Bronchial epithelial cell (primary cell): ENCODE measurements at regions not wholly inside any gene's neighbourhood (a gene's known extent, or its start where the extent isn't known, plus 50 kb on each side); places are given as distances from the start of the nearest gene placed in this dataset.

Experiments
- DNase-seq: peaks from one replicate; pipeline ENCODE4 v3.0.0-alpha.2; 2010; ENCODE audit warnings: low read depth
- FAIRE-seq: peaks from 2 replicates; lab custom pipeline; 2011; peaks lifted over from hg19 to GRCh38; lab: Jason Lieb, UNC
- H3K27me3 ChIP-seq: 2 replicates; pipeline ENCODE4 v1.5.1; 2011; ENCODE audit warnings: low read length; ENCODE audit not compliant: control insufficient read depth, insufficient read depth
- H3K36me3 ChIP-seq: 2 replicates; pipeline ENCODE4 v1.5.1; 2011; ENCODE audit warnings: low read length; ENCODE audit not compliant: control insufficient read depth, insufficient read depth
- H3K4me3 ChIP-seq: 2 replicates; pipeline ENCODE4 v1.5.1; 2011; ENCODE audit warnings: mild to moderate bottlenecking, low read depth, low read length, control low read depth
- CTCF ChIP-seq: IDR thresholded peaks from 2 replicates; pipeline ENCODE4 v1.5.1; 2011; ENCODE audit warnings: mild to moderate bottlenecking, moderate library complexity, low read length, control low read depth, inconsistent platforms; ENCODE audit not compliant: insufficient read depth, severe bottlenecking

DNA sequence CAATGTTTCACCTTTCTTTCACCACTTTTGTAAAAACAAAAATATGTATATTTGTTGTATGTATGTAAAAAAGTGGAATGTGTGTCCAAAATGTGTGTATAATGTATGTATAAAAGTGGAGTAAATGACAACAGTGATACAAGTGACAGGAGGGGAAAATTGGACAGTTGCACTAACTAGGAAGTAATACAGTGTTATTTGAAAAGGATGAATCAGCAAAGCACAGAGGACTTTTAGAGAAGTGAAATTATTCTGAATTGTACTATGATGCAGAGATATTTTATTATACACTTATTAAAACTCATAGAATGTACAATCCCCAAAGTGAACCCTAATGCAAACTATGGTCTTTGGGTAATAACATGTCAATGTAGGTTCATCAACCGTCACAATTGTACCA is 331.3 kb upstream of the CNTNAP5 start:
- no peaks in the 10 kb centered on the region for H3K27me3 ChIP-seq
- FAIRE-seq (no peak), DNase-seq (no peak)
- H3K36me3 ChIP-seq: no peaks in the 10 kb centered on the region
- no peak overlapping the region for H3K4me3 ChIP-seq
- no peak for TF ChIP-seq CTCF

GRCh38 chr2:123695426-123695825 is 329.7 kb upstream of the CNTNAP5 start:
- H3K27me3 ChIP-seq: no peaks in the 10 kb centered on the region
- no peak for TF ChIP-seq CTCF
- H3K36me3 ChIP-seq: no peaks in the 10 kb centered on the region
- FAIRE-seq: no peak
- DNase-seq: no peak
- H3K4me3 ChIP-seq: no peak overlapping the region

- DNase-seq (no peak), FAIRE-seq (no peak)
- H3K4me3 ChIP-seq: no peak overlapping the region
- TF ChIP-seq CTCF: no peak
- no peaks in the 10 kb centered on the region for H3K27me3 ChIP-seq
- no peaks in the 10 kb centered on the region for H3K36me3 ChIP-seq
Observed at GRCh38 chr2:123696021-123696420, 329.1 kb upstream of the CNTNAP5 start.

GRCh38 chr2:123696799-123697410 is 328.2 kb upstream of the CNTNAP5 start:
- FAIRE-seq (peak; percentile 18), DNase-seq (no peak)
- H3K36me3 ChIP-seq: no peaks in the 10 kb centered on the region
- H3K4me3 ChIP-seq: no peak overlapping the region
- no peaks in the 10 kb centered on the region for H3K27me3 ChIP-seq
- no peak for TF ChIP-seq CTCF

DNA sequence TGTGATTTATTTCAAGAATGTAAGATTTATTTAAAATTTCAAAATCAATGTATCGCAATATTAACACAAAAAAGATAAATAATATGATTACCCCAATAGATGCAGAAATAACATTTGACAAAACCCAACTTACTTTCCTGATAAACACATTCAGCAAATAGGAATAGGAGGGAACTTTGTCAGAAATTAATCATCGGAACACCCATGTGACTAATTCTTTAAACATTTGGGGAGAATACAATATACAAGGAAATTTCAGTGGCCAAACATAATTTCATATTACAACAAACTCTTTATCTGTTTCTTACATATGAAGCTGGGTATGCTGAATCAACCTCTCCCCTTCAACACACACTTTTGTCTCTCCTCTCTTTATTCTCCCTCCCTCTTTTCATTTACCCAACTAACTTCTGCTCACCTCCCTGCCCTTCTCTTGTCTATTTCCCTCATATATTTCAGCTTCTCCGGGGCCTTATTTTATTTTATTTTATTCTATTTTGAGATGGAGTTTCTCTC is 309.6 kb upstream of the CNTNAP5 start:
- no peak for TF ChIP-seq CTCF
- Histone ChIP-seq H3K27me3 (no peaks in the 10 kb centered on the region), H3K4me3 (no peak overlapping the region), H3K36me3 (no peaks in the 10 kb centered on the region)
- peak; percentile 68 for DNase-seq
- FAIRE-seq: no peak
